ENCODE measurements at regions not wholly inside any gene's neighbourhood (a gene's known extent, or its start where the extent isn't known, plus 50 kb on each side); places are given as distances from the start of the nearest gene placed in this dataset.

GRCh38 chr4:151939670-151940069 is 178.9 kb upstream of the GATB start:
- DNase-seq (ENCODE audit: low read depth) = no peak

GRCh38 chr4:151935411-151935810 is 174.6 kb upstream of the GATB start:
- no peak for DNase-seq (ENCODE audit: low read depth)

- DNase-seq (ENCODE audit: low read depth) = no peak
Measured at GRCh38 chr4:151934766-151935165, 174.0 kb upstream of the GATB start.

- no peak for DNase-seq (ENCODE audit: low read depth)
Measured at GRCh38 chr4:151933122-151933827, 172.5 kb upstream of the GATB start.

- DNase-seq (ENCODE audit: low read depth) = no peak
Measured at GRCh38 chr4:151931563-151931962, 170.8 kb upstream of the GATB start.

- DNase-seq (ENCODE audit: low read depth) = no peak
Measured at GRCh38 chr4:151930372-151930771, 169.6 kb upstream of the GATB start.

- DNase-seq (ENCODE audit: low read depth) = no peak
Measured at GRCh38 chr4:151928112-151928511, 167.3 kb upstream of the GATB start.

GRCh38 chr4:151922811-151923210 is 162.0 kb upstream of the GATB start:
- DNase-seq (ENCODE audit: low read depth) = no peak

GRCh38 chr4:151922306-151922705 is 161.5 kb upstream of the GATB start:
- DNase-seq (ENCODE audit: low read depth) = no peak

- DNase-seq (ENCODE audit: low read depth) = no peak
Measured at GRCh38 chr4:151921811-151922210, 161.0 kb upstream of the GATB start.

- no peak for DNase-seq (ENCODE audit: low read depth)
Measured at GRCh38 chr4:151921386-151921785, 160.6 kb upstream of the GATB start.

- DNase-seq (ENCODE audit: low read depth) = no peak
Measured at GRCh38 chr4:151917145-151917734, 156.4 kb upstream of the GATB start.

- no peak for DNase-seq (ENCODE audit: low read depth)
Measured at GRCh38 chr4:151912632-151913031, 151.8 kb upstream of the GATB start.

- DNase-seq (ENCODE audit: low read depth) = no peak
Measured at GRCh38 chr4:151911970-151912369, 151.2 kb upstream of the GATB start.

- DNase-seq (ENCODE audit: low read depth) = no peak
Measured at GRCh38 chr4:151908734-151909497, 148.1 kb upstream of the GATB start.

- no peak for DNase-seq (ENCODE audit: low read depth)
Measured at GRCh38 chr4:151908201-151908600, 147.4 kb upstream of the GATB start.

- DNase-seq (ENCODE audit: low read depth) = no peak
Measured at GRCh38 chr4:151906438-151906837, 145.6 kb upstream of the GATB start.

- no peak for DNase-seq (ENCODE audit: low read depth)
Measured at GRCh38 chr4:151905197-151905596, 144.4 kb upstream of the GATB start.

GRCh38 chr4:151901631-151902030 is 140.8 kb upstream of the GATB start:
- DNase-seq (ENCODE audit: low read depth) = no peak

- DNase-seq (ENCODE audit: low read depth) = no peak
Measured at GRCh38 chr4:151896880-151897279, 136.1 kb upstream of the GATB start.

GRCh38 chr4:151895671-151896070 is 134.9 kb upstream of the GATB start:
- DNase-seq (ENCODE audit: low read depth) = no peak

- no peak for DNase-seq (ENCODE audit: low read depth)
Measured at GRCh38 chr4:151894246-151894645, 133.4 kb upstream of the GATB start.

- no peak for DNase-seq (ENCODE audit: low read depth)
Measured at GRCh38 chr4:151888367-151888866, 127.6 kb upstream of the GATB start.
